Hematopoietic multipotent progenitor cell treated with erythropoietin and hydrocortisone succinate and interleukin-3 and kit ligand, for 15 days (in vitro differentiated cells): ENCODE measurements at regions not wholly inside any gene's neighbourhood (a gene's known extent, or its start where the extent isn't known, plus 50 kb on each side); places are given as distances from the start of the nearest gene placed in this dataset.

Source experiments
- DNase-seq: peaks from one replicate; pipeline ENCODE4 v3.0.0-alpha.2; 2015; ENCODE audit warnings: low spot score

DNA sequence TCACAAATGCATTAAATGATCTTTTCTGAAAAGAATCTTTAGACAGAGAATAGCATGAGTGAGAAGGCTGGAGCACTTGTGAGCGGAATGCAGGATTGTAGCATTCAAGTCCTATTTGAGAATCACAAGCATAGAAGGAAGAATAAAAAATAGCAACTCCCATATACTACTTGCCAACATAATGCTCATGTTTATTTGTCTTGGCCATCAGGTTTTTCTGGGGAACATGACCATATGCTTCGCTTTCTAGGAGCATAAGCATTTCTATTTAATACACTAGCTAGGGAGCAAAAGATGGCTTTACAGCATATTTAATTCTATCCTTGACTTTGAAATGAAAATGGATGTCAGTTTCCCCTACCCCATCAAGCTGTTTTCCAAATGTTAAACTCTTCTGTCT is 170.3 kb upstream of the MITF start:
- DNase-seq = no peak

DNA sequence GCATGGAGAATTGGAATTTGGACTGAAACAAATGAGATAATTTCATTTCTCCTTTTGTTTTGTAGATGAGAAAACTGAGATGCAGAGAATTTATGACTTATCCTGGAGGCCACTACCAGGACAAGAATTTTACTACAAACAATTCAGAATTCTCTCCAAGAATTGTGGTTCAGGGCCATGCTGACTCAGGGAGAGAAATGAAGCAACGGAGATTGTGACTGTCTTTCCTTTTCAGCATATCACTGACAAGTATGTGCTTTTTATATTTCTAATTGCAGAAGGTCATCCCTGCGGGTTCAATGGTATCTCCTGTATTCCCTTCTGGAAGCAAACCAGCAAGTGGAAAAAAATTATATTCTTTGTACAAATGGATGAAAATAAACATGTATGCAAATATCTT is 170.8 kb upstream of the MITF start:
- no peak for DNase-seq

DNA sequence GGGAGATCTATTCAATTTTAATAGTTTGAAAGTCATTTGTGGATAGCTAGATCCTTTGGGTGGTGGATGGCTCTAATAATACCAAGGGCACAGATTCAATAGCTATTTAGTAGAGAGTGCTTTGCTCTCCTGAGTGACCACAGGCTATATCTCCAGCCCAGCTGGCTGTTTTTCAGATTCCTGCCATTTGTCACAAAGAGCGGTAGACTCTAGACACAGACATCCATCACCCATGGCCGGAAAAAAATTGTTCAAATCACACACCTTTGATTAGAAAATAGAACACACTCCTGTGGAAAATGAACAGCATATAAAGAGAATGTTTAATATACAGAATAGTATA is 171.6 kb upstream of the MITF start:
- DNase-seq = no peak

DNA sequence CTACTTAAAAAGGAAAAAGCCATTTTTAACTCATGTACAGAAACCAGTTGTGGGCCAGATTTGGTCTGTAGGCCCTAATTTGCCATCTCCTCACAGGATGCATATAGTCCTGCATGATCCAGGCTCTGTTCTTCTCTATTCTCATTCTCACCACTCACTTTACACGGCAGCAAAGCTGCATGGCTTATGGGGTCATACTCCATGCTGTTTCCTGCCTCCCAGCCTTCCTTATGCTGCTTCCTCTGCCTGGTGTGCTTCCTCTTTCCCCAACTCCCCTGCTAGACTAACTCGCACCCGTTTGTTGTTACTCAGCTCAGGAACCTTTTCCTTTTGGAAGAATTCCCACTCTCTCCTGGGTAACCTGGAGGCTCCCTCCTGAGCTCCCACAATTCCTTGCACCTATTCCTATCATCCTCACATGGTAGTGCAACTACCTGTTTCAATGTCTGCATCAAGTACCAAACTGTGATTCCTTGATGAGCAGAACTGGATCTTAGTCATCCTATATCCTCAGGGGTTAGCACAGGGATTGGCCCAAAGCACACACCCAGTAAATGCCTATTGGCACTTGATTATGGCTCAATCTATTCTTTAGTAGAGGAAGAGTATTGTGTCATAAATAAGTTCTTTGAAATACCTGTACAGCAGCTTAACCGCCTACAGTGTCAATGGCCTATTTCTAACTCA is 172.1 kb upstream of the MITF start:
- DNase-seq = no peak

DNA sequence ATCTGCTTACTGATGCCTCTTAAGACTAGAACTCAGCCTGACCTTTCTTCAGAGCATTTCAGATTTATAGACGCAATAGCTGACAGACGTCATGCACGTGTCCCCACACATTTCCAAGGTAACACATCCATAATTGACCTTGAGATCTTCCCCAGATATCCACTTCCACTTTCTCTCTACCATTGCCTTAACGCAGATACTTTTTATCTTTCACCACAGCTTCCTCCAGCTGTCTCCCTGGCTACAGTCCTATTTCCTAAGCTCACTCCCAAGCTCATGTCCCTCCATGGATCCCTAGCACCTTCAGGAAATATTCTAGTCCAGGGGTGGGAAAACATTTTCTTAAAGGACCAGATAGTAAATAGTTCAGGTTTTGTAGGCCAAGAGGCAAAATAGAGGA is 173.0 kb upstream of the MITF start:
- no peak for DNase-seq

DNA sequence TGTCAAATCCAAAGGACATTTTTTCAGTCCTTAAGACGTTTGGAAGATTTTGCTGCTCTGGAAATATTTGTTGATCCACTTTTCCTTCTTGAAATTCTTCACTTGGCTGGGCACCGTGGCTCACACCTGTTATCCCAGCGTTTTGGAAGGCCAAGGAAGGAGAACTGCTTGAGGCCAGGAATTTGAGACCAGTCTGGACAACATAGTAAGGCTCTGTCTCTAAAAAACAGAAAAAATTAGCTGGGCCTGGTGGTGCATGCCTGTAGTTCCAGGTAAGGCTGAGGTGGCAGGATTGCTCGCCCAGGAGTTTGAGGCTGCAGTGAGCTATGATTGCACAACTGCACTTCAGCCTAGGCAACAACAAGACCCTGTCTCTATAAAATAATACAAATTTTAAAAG is 173.9 kb upstream of the MITF start:
- no peak for DNase-seq

DNA sequence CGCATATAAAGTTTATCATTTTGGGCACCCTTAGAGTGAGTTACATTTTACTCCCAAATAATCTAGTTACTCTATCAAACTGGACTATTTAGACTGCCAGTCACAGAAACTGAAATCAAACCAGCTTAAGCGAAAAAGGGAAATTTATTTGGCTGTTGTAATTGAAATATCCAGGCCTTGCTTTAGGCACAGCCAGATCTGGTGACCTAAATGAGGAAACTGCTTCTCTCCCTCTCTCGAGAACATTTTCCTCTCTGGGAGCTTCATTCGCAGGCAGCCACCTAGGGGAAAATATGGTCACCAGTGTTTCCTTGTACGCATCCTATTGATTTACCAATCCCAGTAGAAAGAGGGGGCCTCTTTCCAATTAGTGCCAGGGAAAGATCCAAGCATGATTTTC is 175.3 kb upstream of the MITF start:
- no peak for DNase-seq

DNA sequence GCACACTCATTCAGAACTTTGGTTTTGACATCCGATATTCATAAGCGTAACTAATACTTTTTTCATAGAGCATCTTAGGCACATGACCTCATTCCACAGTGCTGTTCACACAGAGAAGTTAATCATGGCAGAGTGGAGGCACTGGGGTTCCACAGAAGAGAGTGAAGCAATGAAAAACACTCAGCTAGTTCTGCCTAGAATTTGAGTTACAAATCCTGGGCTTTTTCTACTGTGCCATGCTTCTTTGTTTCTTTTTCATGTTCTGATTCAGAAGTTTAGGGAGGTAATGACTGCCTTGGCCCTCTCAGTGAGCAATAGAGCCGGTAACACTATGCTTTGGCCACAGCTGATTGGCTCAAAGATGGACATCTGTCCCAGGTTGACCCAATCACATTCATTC is 176.1 kb upstream of the MITF start:
- no peak for DNase-seq

DNA sequence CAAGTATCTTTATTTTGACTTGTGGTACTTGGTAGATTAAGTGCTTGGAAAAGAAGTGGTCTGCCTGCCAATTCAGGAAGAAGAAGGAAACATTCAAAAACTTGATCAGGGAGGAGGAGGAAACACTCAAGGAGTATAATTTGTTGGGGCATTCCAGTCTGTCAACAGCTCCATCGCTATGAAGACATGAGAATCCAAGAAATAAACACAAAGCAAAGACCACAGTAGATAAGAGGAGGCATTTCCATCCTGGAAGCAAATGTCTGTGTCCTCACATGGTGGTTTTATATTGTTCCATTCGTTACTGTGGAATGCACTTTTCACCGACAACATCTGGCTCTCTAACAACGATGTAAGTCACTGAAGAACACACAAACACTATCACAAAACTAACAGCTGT is 176.1 kb upstream of the FRMD4B start:
- no peak for DNase-seq

DNA sequence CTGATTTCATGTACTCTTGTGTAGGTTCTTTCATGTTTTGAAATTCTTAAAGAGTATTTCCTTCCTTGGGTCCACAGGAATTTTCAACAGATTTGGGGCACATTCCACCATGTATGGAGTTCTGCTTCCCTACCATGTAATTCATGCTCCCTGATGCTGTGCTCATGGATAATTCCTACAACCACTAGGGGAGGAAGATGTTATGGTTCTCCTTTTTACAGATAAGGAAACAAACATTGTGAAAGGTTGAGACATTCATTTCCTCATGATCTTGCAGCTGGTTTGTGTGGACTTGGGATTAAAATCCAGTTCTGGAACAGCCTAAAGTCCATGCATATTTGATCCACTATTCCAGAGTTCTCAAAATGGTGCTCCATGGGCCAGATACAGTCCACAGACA is 174.9 kb upstream of the FRMD4B start:
- DNase-seq = no peak

DNA sequence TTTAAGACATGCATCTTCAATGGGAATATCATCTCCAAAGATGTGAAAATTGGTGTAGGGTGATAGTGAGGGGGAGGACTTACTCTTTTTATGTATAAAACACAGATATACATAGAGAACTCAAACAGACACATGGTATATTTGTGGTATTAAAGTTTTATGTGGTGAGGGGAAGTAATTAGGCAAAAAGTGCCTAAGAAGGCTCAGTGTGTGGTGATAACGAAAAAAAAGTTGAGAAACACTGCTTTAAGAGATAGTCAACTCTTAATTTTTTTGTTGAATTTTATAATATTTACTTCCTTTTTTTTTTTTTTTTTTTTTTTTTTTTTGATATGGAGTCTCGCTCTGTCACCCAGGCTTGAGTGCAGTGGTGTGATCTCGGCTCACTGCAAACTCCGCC is 174.2 kb upstream of the FRMD4B start:
- DNase-seq = no peak

DNA sequence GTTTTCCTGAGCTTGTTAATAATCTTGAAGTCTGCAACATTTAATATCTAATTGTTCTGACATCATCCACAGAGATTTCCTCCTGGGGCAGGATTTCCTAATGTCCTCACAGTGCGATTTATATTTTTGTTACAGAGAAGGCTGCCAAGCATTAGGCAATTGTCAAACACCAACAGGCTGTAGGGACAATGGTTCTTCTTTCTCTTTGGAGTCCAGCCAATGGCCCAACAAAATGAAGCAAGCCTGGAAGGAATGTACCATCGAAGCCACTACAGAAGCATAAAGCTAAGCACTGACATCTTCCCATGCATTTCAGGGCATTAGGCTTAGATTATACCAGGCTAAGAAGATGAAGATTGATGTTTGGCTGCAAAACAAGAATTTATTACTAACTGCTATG is 173.0 kb upstream of the FRMD4B start:
- DNase-seq = no peak

DNA sequence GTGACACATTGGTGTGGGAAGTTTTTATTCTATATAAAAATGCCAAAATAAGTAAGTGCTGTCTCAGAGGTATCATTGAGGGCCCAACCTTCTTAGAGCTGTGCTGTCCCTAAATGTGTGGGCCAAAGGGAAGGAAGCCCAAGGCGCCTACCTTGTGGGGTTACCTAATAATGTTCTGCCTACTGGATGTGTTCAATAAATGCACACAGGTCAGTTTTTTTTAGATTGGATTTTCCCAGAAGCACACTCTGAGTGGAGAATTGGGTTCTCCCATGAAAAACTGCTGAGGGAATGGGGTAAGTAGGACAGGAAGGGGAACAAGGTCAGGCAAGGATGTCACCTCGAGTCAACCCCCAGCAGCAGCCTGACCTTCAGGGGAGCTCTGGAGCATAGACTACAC is 168.7 kb upstream of the FRMD4B start:
- DNase-seq = no peak

DNA sequence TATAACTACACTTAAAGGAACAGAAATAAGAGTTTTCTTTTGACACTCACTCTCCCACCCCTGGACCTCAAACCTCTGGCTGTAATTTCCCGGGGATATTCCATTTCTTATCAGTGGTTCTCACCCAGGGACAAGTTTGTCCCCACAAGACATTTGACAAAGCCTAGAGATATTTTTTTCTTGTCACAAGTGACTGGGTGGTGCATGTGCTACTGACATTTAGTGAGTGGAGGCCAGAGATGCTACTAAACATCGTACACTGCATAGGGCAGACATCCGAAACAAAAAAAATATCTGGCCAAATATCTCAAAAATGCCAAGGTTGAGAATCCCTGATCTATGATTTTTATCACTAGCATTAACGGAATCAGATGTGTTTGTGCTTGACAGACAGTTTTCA is 168.0 kb upstream of the FRMD4B start:
- no peak for DNase-seq

DNA sequence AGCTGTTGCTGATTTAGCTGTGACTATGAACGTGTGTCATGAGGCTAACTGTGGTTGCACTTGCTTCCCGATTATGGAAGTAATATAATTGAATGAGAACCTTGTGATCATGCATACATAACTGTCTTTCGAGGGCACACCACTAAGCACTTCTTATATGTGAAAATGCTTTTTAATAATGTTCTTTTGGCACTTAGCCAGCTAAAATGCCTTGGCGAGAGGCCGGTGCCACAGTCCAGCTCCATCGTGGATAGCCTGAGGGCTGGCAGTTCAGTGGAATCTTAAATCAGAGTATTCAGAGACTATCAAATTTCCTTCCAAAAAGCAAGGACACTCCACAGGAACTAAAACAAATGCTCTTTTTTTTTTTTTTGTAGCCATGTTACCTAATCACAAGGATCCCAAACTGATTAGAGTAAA is 161.6 kb upstream of the FRMD4B start:
- no peak for DNase-seq

DNA sequence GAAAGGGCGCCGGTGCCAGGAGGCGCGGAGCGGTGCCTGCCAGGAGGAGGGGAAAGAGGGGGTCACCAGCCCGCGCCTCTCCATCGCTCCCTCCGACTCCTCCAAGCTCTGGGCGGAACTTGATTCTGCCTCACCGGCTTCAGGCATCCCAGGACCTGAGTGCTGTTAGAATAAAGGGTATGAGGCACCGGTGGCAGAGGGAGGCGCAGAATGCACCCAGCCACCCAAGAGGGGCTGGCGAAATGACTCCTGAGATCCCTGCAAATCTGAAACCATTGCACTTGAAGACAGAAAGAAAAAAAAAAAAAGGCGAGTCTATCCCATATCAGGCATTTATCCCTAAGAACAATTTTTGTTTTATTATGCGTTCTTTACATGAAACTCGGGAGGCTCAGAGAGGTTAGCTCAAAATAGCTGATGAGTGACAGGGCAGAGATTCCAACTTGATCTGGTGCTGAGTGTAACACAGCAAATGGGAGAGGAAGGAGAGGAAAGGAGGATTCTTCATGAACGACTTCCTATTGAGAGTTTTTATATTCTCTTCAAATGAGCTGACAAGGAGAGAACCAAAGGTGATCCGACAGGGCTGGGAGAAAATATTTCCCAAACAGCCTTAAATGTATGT is 157.0 kb upstream of the FRMD4B start:
- DNase-seq = no peak

DNA sequence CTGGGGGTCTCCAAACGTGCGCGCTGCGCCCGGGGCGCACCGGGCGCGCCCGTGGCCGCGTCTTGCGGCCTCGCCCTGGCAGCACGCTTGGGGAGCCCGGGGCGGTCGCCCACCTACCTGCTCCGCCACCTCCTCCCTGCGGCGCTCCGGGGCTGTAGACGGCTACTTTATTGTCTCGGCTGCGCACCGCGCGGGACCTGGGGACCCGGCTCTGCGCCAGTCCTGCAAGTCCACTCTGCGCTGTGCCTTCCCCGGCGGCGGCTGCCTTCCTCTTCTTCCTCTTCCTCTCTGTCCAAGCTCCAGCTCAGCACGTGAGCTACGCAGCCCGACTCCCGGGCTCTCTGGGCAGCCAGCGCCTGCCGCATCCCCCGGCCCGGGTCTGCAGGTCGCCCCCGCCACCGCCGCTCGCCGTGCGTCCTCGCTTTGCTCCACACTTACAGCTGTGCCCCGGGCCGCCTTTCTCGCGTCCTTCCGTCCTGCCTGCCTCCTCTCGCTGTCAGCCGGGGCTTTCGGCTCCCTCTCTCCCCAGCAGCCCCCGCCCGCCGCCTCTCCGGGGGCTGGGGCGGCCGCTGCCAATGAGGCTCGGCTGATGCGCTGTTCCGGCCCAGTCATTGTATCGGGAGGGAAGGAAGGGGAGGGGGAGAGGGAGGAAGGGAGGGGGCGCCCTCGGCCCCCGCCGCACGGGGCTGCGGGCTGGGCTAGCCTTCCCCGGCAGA is 156.4 kb upstream of the FRMD4B start:
- no peak for DNase-seq

DNA sequence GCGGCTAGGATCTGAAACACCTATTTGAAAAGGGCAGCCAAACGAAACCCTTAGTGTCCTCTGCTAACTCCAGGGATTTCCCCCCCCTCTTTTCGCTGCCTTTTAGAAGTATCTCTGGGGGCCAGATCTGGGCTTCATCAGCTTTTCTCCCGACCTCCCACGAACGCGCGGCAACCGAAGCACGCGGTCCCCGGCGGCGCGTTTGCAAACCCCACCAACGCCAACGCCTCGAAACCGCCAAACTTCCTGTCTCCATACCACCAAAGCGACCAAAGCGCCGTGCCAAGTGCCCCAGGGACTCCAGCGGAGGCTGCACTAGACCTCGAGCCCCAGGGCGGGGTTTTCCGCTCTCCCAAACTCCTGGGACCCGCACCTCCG is 155.8 kb upstream of the FRMD4B start:
- DNase-seq = no peak

DNA sequence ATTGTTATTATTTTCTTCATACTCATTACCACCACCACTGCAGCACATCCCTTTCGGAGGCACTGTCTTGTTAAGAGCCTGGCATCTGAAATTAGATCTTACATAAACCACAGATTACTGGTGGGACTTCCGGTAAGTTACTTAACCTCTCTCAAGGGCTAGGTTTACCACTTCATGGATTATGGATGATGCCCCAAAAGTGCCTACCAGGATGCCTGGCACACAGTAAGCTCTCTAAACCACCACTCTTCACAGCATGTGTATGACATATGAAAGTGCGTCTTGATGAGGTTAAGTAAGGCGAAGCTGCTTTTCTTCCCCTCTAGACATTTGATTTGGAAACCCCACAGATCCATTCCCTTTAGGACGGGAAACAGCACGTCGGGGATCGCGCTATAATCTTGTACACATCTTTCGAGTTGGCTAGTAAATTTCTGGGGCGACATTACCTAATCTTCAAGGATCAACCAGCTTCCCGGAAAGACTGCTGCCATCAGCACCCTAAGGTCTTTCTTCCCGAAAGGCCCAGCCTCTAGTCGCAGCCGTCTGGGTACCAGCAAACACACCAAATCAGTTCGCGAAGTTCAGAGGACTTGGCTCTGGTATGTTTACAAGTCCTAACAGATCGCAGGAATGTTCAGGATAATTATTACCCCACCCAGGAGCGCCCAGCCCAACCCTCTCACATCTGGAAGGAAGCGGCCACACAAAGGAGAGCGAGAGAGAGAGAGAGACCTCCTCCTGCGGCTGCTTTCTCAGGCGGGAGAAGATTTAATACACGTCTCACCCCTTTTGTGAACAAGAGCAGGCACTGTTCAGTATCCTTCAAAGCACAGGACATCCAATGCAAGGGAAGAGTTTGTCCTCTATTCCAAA is 155.1 kb upstream of the FRMD4B start:
- DNase-seq = no peak

DNA sequence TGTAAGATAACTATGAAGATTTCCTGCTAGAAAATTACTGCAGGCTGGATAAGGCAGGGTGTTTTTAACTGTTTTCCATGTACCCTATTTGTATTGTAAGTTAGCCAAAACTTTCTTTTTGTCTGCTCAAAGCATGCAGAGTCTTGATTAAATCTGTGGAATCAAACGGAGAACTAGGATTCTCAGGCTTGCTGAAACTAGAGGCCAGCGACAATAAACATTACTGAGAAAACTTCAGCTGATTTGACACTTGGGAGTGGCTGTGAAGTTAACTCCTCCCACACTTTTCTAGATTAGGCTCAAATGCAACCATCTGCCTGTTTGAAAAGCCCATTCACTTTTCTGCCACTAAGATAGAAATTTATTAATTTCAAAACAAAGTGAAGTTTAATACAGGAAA is 153.2 kb upstream of the FRMD4B start:
- no peak for DNase-seq

DNA sequence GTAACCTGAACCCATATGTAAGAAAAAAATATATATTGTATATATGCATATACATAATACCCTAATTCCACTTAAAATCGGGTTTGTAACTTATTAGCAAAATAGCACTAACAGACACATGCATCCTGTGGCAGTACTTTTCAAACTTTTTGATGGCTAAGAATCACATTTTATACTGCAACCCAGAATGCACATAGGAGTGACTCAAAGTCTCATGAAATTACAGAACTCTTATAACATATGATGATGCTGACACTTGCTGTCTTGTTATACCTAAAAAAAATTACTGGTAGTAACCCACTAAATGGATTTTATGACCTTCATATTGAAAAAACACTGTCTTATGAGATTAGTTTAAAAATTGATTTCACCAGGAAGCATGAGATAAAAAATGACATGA is 152.4 kb upstream of the FRMD4B start:
- DNase-seq = no peak

DNA sequence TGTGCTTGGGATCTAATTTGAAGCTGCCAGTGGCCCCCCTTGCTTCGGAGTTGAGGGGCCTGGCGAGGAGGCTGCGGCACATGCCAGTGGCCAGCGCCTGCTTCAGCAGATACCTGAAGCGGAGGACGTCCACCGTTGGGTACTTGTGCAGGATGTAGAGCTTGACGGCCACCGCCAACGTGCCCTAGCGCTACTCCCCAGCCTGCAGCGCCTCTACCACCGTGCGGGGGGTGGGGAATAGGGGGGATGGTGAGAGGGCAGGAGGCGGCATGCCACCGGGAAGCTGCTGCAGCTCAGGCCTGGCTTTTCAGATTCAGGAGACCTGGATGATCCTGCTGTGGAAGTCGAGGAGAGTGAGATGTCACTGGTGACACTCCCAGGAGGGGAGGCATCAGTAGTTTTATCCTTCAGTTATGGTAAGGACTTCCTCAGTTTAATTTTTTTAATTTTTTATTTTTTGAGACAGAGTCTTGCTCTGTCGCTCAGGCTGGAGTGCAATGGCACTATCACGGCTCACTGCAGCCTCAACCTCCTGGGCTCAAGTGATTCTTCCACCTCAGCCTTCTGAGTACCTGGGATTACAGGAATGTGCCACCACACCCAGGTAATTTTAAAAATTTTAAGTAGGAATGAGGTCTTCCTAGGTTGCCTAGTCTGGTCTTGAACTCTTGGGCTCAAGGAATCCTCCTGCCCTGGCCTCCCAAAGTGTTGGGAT is 150.6 kb upstream of the FRMD4B start:
- DNase-seq = no peak
